NCI-H748 (cell line): ENCODE measurements at regions not wholly inside any gene's neighbourhood (a gene's known extent, or its start where the extent isn't known, plus 50 kb on each side); places are given as distances from the start of the nearest gene placed in this dataset.

Experiments used
- DNase-seq: peaks from one replicate; lab custom pipeline; 2025; ENCODE audit not compliant: unreplicated experiment; lab: John Stamatoyannopoulos, UW

DNA sequence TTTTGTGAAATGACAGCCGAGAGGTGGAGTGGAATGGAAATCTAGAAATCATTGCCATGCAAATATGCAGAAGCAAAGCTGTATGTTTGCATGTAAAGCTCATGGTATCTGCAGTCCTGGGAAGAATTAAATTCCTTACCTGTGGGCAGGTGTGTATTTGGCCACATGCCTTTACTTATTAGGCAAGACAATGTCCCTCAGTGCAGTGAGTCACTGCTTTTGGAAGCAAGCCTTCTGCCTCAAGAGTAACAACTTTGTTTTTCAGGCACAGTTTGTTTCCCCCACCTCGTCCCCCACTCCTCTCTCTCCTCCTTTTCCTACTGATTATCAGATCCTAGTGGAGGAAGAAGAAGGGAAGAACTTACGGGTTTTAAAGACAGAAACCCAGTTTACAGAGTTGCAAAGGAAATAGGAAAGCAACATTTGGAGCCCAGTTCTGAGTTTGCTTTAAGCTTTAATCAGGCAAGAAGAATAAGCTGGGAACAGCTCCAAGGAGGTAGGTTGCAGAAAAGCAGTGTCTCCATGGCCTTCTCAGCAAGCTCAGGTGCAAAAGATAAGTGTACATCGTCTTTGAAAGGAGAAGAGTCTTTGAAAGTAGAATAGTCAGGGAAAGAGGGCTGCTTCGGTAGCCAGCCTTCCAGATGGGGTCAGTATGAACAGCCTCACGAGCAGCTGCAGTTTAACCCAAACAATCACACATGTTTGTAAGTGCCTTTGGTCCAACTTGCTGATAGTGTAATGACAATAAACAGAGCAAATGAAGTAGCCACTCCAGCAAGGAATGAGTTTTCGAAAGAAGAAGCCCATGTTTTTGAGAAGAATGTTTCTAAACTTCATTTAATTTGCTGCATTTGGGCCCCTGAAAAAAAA is 190.1 kb downstream of the KLF5 start:
- no peak for DNase-seq

DNA sequence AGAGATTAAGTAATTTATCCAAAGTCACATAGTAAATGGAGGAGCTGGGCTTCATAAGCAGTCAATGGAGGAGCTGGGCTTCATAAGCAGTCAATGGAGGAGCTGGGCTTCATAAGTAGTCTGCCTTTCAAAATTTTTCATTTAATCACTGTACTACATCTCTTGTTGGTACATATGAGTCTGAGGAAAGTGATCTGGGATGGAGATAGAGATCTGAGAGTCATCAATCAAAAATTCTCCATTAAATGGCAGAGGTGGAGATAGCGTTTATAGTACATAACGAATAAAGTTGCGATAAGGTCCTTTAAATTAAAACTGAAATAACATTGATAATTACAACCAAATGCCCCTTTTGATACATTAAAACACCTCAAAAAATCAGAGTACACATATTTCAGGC is 189.3 kb downstream of the KLF5 start:
- DNase-seq, result no peak

DNA sequence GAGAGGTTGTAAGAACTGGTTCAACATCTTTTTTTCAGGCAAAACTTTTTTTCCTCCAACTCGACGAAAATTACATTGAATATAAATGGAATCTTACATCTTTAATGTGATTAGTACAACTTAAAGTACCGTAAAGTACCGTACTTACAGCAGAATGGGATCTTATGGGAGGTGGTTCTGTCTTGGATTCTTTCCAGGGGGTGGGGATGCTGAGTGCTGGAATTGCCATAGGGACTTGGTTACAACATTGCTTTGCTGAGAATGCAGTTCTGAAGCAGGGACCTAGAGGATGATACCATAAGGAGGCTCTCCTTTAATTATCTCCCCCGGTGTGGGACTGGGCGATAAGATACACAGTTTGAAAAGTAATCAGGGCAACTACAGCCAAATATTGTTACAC is 186.4 kb downstream of the KLF5 start:
- DNase-seq, result no peak

DNA sequence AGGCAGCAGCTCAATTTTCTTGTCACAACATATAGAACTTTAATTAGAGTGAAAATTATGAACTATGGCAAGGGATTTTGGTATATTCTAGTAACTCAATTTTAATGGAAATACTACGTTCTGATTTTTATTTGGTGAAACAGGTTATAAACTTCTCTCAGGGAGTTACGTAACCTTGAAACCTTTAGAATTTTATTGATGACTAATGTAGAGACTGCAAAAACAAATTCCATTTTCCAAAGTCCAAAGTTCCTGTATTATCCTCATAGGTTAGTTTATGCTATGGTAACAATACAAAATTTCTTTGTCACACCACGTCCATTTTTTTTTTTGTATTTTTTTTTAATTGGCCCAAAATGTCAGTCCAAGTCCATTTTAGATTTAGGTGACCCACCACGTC is 185.7 kb downstream of the KLF5 start:
- DNase-seq, result no peak

DNA sequence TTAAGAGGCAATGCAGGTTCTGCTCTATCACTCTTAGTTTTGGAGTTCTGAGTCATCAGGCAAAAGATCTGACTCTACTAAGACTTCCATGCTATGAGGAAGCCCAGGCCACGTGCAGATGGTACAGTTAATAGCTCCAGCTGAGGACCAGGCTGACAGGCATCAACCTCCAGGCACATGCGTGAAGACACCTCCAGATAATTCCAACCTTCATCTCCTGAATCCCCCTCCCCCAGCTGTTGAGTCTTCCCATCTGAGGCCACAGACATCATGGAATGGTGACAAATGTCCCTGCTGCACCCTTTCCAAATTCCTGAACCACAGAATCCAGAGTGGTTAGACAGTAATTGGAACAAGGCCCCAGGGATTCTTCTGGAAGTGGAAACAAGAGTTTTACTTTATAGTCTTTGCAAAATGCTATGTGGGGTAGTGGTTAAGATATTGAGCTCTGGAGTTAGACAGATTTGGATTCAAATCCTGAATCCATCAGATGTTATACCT is 183.8 kb downstream of the KLF5 start:
- DNase-seq, result no peak

DNA sequence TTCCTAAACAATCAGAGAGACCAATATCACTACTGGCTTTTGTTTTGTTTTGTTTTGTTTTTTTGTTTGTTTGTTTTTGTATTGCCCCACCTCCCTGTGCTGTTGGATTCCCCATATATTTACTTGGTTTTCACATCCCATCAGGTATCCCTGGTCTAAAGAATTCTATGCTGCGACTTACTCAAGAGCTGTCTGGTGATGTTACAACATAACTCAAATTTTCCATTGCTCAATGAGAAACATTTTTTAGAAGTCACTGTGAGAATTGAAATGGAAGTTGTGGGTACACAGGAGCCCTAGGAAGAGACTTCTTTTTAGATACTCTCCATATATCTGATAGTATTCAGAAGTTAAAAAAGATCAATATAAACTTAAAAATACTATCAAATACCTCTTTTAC is 181.4 kb downstream of the KLF5 start:
- no peak for DNase-seq

DNA sequence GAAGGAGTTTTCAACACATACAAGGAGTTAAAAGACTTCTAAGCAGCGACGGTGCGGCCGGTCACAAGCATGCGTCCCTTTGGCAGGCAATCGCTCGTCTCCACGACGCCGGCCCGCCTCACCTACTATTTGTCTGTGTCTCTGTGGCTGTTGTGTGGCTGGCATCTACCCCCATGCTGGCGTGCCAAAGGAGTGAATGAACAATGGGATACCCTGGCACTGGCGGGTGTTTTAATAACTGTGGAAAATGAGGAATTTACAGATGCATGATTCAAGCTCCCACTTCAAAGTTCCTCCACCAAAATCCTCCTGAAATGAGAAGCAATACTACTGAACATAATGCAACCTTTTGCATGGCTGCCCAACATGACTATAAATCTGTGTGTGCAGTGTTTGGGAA is 176.6 kb downstream of the KLF5 start:
- no peak for DNase-seq

DNA sequence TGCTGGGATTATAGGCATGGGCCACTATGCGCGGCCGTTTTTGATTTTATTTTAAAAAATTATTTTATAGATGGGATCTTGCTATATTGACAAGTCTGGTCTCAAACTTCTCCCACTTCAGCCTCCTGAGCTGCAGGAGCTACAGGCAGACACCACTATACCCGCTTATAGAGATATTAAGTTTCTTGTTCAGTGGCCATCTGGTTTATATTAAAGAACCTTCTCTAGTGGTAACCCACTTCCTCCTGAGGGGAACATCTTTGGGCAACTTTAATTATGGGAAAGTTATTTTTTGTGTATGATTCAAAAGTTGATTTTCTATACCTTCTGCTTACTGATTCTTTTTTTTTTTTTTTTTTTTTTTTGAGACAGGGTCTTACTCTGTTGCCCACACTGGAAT is 172.7 kb downstream of the KLF5 start:
- DNase-seq, result no peak

DNA sequence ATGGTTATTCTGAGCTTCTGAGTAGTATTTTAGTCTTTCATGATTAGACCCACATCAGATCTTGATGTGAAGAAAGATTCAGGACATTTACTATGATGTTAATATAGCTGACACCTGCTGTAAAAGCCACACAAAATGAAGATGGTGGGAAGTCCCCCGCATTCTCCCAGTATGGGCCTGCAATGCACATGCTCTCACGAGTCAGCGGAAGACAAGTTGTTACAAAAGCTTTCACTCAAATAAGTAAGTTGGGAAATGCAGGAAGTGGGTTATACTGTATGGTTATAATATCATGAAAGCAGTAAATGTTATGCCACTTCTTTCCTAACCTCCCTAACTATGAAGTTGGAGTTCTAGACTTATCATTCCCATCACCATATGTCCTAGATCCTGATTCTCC is 171.9 kb downstream of the KLF5 start:
- no peak for DNase-seq

DNA sequence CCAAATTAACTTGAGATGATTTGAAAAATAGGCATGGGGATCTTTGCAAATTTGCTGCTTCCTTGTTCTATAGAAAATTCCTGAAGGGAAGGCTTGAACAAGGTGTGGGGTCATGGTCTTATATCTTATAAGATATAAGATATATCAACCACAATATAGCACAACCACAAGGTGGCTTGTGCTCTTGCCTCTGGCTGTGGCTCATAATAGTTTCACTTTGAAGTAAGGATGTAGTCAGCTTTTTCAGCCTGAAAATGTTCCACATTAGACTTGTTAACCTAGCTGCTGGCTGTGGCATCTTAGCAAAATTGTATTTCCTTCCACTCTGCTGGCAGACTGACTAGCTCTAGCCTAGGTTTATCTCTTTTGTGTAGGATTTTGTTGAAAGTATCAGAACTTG is 169.7 kb downstream of the KLF5 start:
- no peak for DNase-seq

DNA sequence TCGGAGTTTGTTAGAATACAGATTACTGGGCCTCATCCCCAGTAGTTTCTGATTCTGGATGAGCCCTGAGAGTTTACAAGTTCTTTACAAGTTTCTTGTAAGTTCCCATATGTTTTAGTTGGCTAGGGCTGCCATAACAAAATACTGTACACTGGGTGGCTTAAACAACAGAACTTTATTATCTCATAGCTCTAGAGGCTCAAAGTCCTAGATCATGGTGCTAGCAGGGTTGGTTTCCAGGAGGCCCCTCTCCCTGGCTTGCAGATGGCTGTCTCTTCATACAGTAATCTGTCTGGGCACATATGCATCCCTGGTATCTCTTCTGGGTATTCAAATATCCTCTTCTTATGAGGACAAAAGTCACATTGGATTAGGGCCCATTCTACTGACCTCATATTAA is 167.2 kb downstream of the KLF5 start:
- DNase-seq, result no peak

DNA sequence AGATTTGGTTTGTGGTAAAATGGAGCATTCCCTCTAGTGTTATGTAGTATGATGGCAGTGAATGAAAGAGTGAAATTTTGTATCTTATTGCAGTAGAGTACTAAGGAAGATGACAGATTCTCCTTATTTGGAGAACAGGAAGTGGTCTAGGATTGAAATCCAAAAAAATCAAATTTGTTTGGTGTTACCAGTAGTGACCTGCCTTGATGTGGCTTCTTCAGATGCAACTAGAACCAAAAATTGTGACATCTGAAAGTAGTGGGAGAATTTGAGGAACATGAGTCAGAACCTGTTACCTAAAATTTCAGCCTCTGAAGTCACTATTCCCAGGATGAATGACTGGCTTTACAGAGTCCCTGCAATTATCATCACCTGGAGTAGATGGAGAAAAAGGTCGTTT is 165.9 kb downstream of the KLF5 start:
- no peak for DNase-seq

DNA sequence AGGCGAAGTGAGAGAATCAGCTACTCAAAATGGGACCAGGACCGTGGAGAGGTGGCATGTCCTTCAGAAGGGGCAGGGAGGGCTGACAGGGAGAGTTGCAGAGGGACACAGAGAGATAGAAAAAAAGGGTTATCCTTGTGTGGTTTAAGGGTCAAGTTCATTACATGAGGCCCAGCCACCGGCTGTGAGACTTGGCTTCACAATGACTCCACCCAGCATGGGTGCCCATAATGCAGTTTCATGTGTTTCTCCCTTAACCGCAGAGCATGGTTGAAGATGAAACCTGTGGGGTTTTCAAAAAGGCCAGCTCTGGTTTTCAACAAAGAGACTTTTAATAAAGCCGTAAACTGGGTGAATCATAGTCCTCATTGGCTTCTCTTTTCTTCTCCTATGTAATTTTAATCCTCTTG is 164.6 kb downstream of the KLF5 start:
- no peak for DNase-seq

DNA sequence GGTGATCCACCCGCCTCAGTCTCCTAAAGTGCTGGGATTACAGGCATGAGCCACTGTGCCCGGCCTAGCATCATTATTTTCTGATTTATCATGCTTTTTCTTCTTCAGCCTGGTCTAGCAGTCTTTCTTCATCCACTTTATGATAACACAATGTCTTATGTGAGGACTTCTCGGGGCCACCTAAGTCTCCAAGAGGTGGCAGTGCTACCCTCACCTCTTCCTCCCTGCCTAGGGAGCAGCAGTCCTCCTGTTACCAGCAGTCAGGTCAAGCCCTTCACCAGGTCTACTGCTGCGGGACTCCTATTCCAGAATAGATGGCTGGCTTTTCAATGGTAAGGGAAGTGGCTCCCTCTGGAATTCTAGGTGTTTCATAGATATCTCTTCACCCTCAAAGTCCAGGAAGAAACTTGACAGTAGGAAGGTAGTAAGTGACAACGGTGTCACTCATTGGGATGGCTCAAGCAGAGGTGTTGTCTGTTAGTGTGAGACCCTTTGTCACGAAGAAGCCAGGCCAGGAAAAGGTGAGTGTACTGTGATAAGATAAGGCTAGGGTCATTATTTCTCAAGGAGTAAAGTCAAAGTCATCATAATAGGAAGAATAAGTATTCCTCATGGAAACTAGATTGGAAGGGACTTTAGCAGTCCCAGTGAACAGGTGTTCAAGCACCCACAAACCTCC is 164.0 kb downstream of the KLF5 start:
- DNase-seq, result no peak

DNA sequence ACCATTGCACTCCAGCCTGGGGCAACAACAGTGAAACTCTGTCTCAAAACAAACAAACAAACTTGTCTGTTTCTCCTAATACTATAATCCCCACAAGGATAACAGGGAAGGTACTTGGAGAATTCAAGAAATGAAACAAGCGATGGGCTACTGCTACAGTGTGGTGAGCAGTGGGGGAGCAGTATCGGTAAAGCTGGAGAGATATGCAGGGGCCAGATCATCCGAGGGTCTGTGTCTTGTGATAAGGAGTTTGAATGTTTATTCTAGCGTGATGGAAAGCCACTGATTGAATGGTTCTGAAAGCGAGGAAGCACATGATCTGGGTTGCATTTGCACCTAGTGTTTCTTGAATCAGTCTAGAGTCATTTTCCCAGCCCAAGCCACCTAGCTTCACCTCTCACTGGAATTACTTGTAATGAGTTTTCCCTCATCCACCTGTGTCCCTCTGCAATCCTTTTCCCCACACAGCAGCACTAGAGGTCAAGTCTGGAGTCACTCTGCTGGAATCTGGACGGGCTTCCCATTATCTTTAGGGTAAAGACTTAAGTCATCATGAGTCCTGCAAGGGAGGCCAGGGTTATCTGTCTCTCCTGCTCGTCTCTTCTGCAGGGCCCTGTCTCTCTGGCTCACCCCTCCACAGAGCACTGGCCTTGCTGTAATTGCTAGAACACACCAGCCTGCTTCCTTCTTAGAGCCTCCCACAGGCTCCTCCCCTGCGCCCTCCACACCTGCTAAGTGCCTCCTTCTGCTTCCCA is 162.3 kb downstream of the KLF5 start:
- DNase-seq, result no peak

DNA sequence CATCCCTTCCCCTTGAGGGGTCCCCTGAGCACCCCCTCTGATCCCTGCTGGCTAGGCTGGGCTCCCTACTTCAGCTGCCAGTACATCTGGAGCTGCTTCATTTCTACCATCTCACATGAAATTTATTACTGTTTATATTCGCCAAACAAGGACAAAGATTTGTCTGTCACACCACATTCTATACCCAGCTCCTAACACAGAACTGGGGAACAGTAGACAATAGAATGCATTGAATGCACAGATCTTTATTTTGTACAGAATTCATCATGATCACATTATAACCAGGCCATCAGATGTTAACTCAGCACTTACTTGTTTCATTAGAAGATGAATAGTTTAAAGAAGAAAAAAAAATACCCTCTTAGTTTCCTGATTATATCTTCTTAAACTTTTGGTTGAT is 159.4 kb downstream of the KLF5 start:
- DNase-seq, result no peak

DNA sequence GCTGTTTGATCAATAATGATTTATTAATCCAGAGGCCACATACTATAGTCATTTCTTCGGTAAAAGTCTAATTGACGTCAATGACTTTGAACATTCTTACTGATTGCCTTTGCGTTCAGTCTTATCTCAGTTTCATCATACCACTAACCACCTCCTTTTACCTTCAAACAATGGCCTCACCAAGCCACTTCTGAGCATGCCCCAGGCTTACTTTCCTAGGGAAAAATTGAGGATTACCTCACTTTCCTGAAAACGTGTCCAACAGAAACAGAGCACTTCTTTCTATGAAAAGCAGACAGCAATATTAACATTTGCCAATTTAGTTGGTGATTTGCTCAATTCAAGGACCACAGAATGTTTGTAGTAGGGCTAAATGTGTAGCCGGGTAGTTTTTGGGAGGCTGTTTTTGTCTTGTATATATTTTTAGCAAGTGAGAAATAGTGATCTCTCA is 157.6 kb downstream of the KLF5 start:
- DNase-seq, result no peak

DNA sequence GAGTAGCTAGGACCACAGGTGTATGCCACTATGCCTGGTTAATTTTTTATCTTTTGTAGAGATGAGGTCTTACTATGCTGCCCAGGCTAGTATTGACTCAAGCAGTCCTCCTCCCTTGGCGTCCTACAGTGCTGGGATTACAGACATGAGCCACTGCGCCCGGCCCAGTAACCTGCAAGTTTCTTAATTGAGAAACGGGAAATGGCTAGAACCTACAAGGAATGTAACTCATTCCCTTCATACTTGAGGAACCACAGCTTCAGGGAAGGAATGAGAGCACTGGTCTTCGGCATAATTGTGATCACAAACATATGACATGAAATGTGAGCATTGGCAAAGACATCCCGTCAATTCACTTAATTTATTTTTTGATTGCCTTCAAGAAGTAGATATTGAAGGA is 157.0 kb downstream of the KLF5 start:
- DNase-seq, result no peak

DNA sequence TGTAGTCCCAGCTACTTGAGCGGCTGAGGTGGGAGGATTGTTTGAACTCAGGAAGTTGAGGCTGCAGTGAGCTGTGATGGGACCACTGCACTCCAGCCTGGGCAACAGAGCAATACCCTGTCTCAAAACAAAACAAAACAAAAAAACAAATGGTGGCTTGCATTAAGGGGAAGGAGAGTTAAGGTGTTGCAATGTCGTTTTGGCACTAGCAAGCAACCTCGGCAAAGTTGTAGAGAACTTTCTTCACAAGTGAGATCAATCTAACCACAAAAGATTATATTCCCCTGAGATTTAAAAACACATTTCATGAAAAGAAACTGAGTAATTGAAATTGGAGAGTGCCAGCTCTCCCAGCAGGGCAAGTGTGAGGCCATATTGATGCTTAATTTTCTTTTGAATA is 153.7 kb downstream of the KLF5 start:
- DNase-seq, result no peak

DNA sequence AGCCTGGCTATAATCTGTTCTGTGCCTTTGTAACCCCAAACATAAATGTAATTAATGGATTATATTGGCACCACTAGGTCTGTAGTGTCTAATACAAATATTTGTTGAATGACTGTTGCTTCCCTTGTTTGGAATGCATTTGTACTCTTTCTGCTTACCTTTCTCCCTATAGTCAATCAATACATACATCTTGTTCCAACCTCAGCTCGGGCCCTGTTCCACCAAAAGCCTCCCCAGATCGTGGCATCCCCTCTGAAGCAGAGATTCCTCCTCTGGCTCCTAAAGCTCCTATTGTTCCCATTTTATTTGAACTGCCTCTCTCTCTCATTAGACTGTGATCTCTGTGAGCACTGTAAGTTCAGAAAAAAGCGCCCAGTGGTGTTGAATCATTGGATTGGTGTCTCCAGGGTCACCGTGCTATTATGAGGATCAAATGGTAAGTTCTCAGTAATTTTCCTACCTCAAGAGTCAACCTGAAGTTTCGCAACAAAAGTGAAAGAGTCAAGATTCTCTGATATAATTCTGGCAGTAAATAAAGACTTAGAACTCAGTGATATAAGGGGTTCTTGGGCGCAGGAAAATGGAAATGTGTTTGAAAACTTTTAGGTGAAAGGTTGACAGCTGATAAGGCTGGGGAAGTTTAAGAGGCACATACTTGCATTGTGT is 151.5 kb downstream of the KLF5 start:
- DNase-seq, result peak; percentile 21

DNA sequence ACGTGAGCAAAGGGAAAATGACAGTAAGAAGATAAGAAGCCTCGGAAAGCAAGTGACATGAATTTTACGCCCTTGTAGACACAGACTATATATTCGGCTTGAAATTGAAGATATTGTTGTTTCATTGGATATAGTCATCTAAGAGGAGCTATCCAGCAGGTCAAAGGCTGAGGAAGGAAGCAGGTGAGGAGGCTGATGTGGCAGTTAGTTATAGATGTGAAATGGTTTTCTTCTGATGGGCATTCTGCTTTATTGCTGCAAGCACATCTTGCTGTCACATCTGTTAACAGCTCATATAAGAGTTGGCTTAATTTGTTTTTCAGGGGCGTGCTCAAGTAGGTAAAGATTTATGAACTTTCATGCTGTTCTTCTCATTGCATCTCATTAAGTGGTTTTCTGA is 146.1 kb downstream of the KLF5 start:
- DNase-seq, result no peak
